Activated naive CD8-positive, alpha-beta T cell treated with anti-CD3 and anti-CD28 coated beads for 36 hours (primary cell): ENCODE measurements at regions not wholly inside any gene's neighbourhood (a gene's known extent, or its start where the extent isn't known, plus 50 kb on each side); places are given as distances from the start of the nearest gene placed in this dataset.

Experiments
- DNase-seq: peaks from one replicate; pipeline ENCODE4 v3.0.0; 2021
- H3K27ac Mint-ChIP-seq: one replicate; pipeline ENCODE4 v1.8.0; 2022; ENCODE audit warnings: mild to moderate bottlenecking, moderate library complexity, mixed read lengths
- H3K27me3 Mint-ChIP-seq: one replicate; pipeline ENCODE4 v1.8.0; 2022; ENCODE audit warnings: mild to moderate bottlenecking, mixed read lengths
- H3K36me3 Mint-ChIP-seq: one replicate; pipeline ENCODE4 v1.8.0; 2021; ENCODE audit warnings: mild to moderate bottlenecking, mixed read lengths
- H3K4me1 Mint-ChIP-seq: one replicate; pipeline ENCODE4 v1.8.0; 2021; ENCODE audit warnings: mixed read lengths
- H3K4me3 Mint-ChIP-seq: one replicate; pipeline ENCODE4 v1.8.0; 2022; ENCODE audit warnings: mild to moderate bottlenecking, moderate library complexity, mixed read lengths
- H3K9me3 Mint-ChIP-seq: one replicate; pipeline ENCODE4 v1.8.0; 2022; ENCODE audit warnings: mixed read lengths

DNA sequence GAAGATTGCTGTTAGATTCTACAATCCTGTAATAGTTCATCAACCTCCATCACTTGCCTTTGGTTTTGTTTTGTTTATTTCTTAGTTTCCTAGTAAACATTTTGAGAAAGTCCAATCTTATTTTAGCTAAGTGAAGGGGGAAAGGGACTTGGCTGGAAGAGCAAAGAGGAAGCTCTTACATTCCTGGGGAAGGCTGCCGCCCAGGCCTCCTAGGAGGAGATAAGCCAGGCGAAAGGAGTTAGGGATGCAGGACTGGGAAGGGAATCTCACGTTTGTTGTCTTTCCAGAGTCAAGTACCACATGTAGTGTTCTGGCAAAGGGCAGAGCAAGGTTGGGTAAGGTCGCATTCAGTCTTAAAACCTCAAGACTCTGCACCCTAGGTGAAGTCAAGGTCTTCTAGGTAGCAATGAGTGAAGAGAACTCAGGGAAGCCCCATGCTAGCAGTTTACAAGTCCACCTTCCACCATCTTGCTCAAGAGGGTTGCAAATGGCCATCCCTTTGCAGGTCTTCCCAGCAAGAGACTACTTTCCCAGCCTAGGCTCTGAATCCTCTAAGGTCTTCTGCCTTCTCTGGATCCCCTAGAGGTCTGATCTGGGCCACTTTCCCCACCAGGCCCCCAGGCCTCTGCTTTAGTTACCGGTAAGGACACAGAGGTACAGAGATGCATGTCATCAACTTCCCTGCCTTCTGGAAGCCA is 320.7 kb downstream of the CYP26B1 start:
- DNase-seq, result no peak
- no peak overlapping the region for H3K27ac Mint-ChIP-seq
- H3K36me3 Mint-ChIP-seq, result no peaks in the 10 kb centered on the region
- H3K4me1 Mint-ChIP-seq, result no peaks in the 10 kb centered on the region
- H3K4me3 Mint-ChIP-seq, result no peak overlapping the region
- peaks cover 2% of the 10 kb centered on the region for H3K9me3 Mint-ChIP-seq
- H3K27me3 Mint-ChIP-seq, result peaks cover 27% of the 10 kb centered on the region

DNA sequence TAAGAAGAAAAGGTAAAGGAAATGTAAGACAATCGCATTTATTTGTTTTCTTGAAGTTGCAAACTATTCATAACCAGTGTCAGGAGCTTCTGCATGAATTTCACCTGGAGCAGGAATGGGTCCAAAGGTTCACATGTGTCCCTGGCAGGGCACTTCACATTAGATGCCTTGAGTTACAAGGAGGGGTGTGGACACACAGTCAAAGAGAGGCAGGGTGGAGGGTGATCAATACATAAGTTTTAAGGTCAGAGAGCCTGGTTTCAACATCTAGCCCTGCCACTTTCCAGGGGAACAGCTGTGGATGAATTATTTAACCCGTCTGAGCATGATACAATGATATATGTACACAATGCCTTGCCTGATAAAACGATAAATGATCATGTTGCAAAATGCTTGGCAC is 321.4 kb downstream of the CYP26B1 start:
- DNase-seq, result no peak
- no peaks in the 10 kb centered on the region for H3K36me3 Mint-ChIP-seq
- no peak overlapping the region for H3K4me3 Mint-ChIP-seq
- H3K9me3 Mint-ChIP-seq, result peaks cover 2% of the 10 kb centered on the region
- H3K27ac Mint-ChIP-seq, result no peak overlapping the region
- H3K4me1 Mint-ChIP-seq, result no peaks in the 10 kb centered on the region
- peaks cover 29% of the 10 kb centered on the region for H3K27me3 Mint-ChIP-seq

DNA sequence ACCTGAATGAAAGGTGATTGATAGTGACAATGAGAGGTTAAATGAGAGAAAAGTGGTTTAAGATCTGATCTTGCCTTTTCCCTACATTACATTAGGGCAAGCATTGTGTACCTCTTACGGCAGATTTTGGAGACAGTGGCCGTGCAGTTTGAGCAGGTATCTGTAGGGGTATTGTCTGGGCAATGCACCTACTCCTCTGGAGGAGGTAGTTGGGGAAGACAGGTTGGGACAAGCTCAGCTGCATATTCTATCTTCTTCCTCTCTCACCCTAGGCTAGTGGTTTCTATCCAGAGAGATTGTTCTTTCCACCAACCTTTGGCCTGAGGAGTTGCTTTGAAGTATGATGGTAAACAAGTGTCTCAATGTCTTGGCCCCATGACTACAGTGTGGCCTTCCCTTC is 323.2 kb downstream of the CYP26B1 start:
- Mint-ChIP-seq H3K4me1 (no peaks in the 10 kb centered on the region), H3K36me3 (no peaks in the 10 kb centered on the region), H3K27ac (no peak overlapping the region)

DNA sequence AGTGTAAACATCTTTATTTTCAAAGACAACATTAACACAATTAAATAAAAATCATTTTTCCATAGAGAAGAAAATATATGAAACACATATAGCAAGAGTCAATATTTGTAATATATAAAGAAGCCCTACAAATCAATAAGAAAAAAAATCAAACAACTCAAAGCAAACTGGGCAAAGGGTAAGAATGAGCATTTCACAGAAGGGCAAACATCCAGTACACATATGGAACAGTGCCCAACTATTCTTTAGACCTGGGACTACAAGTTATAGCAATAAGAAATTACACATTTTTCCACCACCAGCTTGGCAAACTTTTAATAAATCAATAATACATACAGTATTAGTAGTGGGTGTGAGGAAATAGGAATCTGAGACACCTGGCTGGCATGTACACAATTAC is 324.1 kb downstream of the CYP26B1 start:
- Mint-ChIP-seq H3K36me3 (no peaks in the 10 kb centered on the region), H3K4me1 (no peaks in the 10 kb centered on the region), H3K27me3 (peaks cover 23% of the 10 kb centered on the region), H3K4me3 (no peak overlapping the region), H3K9me3 (peaks cover 2% of the 10 kb centered on the region), H3K27ac (no peak overlapping the region)
- no peak for DNase-seq

More for the DNA sequence above, 323.2 kb downstream of the CYP26B1 start:
- peaks cover 2% of the 10 kb centered on the region for H3K9me3 Mint-ChIP-seq
- H3K27me3 Mint-ChIP-seq, result peaks cover 23% of the 10 kb centered on the region
- DNase-seq, result no peak
- H3K4me3 Mint-ChIP-seq, result no peak overlapping the region

DNA sequence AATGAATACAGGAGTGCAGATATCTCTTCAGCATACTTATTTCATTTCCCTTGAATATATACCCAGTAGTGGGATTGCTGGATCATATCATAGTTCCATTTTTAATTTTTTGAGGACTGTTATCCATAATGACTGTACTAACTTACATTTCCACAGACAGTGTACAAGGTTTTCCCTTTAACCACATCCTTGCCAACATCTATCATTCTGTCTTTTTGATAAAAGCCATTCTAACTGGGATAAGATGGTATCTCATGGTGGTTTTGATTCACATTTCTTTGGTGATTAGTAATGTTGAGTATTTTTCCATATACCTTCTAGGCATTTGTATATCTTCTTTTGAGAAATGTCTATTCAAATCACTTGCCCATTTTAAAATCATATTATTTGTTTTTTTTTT is 325.2 kb downstream of the CYP26B1 start:
- peaks cover 2% of the 10 kb centered on the region for H3K9me3 Mint-ChIP-seq
- H3K4me3 Mint-ChIP-seq, result no peak overlapping the region
- peaks cover 23% of the 10 kb centered on the region for H3K27me3 Mint-ChIP-seq
- DNase-seq, result no peak
- no peaks in the 10 kb centered on the region for H3K36me3 Mint-ChIP-seq
- H3K4me1 Mint-ChIP-seq, result no peaks in the 10 kb centered on the region
- H3K27ac Mint-ChIP-seq, result no peak overlapping the region

DNA sequence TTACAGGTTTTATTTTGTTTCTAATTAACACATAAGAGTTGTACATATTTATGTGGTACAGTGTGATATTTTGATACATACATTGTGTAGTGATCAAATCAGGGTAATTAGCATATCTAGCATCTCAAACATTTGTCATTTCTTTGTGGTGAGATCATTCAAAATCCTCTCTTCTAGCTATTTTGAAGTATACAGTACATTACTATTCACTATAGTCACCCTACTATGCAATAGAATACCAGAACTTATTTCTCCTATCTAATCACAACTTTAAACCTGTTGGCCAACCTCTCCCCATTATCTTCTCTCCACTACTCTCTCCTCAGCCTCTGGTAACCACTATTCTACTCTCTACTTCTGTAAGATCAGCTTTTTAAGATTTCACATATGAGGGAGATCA is 325.8 kb downstream of the CYP26B1 start:
- H3K27ac Mint-ChIP-seq, result no peak overlapping the region

DNA sequence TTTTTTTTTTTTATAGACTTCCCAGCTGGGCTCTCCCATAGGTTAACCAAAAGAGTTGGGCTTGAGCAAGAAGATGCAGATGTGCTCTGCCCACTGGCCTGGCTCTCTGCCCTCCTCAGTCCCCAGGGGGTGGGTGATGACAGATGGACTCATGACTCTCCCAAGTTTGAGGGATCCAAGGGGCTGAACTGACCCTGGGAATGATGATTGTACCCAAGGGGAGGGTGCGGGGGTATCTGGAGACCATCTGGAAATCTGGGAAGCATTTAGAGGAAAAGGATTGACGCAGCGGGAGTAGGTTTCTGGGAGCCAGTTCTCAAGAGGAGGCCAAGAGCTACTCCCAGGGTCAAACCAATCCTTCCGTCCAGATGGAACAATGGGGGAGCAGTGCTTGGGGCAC is 330.8 kb downstream of the CYP26B1 start:
- Mint-ChIP-seq H3K4me3 (no peak overlapping the region), H3K4me1 (no peaks in the 10 kb centered on the region), H3K27me3 (peaks cover under 1% of the 10 kb centered on the region), H3K36me3 (no peaks in the 10 kb centered on the region), H3K9me3 (no peaks in the 10 kb centered on the region), H3K27ac (no peak overlapping the region)
- no peak for DNase-seq

More for the DNA sequence above, 325.8 kb downstream of the CYP26B1 start:
- H3K4me1 Mint-ChIP-seq, result no peaks in the 10 kb centered on the region
- peaks cover 2% of the 10 kb centered on the region for H3K9me3 Mint-ChIP-seq
- H3K4me3 Mint-ChIP-seq, result no peak overlapping the region
- DNase-seq, result no peak
- H3K27me3 Mint-ChIP-seq, result peaks cover 23% of the 10 kb centered on the region
- H3K36me3 Mint-ChIP-seq, result no peaks in the 10 kb centered on the region

DNA sequence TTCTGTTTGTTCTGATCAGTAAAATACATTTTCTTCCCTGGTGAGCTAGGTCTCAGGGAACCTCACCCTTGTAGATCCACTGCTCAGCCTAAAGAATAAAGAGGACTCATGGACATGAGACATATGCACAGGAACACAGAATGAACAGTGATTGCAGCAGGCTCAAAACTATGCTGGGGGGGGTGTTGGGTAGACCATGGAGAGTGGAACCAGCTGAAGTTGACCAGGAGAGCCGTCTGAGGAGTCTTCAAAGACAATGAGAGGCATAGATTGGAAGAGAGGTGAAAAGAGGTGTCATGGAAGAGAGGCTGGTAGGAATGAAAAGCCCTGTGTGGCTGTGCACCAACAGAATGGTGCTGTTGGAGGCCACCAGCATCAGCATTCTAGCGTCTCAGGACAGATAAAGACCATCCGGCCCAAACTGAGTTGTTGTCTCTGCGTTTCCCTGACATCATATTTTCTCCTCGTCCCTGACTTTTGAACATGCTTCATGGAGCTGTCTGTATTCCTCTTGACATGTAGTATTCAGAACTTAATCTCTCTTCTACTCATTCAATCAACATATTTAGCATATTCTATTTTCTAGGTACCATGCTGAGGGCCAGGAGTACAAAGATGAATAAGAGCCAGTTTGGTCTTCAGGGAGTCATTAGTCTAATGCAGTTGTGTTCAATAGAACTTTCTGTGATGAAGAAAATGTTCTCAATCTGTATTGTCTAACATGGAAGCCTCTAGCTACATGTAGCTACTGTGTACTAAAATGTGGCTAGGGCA is 331.8 kb downstream of the CYP26B1 start:
- no peak overlapping the region for H3K4me3 Mint-ChIP-seq
- no peaks in the 10 kb centered on the region for H3K36me3 Mint-ChIP-seq
- H3K4me1 Mint-ChIP-seq, result no peaks in the 10 kb centered on the region
- no peaks in the 10 kb centered on the region for H3K27me3 Mint-ChIP-seq
- H3K27ac Mint-ChIP-seq, result no peak overlapping the region
- no peaks in the 10 kb centered on the region for H3K9me3 Mint-ChIP-seq
- DNase-seq, result no peak

DNA sequence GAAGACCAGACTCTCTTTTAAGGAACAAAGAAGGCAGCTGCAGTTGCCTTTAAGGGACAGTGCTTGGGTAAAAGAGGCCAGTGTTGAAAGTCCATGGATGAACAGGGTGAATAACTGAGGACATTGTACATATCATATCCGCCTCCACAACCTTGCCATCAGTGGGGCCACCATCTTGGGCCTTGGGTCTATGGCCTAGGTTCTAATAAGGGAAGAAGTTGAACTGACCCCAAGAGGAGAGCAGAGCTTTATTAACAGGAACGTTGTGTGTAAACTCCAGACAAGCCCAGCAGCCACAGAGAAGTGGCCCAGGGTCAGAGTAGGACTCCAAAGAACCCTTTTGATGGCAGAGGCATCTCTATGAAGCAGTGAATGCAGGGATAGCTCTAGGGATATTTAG is 332.8 kb downstream of the CYP26B1 start:
- DNase-seq, result no peak
- Mint-ChIP-seq H3K27ac (no peak overlapping the region), H3K27me3 (no peaks in the 10 kb centered on the region), H3K4me1 (no peaks in the 10 kb centered on the region), H3K4me3 (no peak overlapping the region), H3K36me3 (no peaks in the 10 kb centered on the region), H3K9me3 (no peaks in the 10 kb centered on the region)

DNA sequence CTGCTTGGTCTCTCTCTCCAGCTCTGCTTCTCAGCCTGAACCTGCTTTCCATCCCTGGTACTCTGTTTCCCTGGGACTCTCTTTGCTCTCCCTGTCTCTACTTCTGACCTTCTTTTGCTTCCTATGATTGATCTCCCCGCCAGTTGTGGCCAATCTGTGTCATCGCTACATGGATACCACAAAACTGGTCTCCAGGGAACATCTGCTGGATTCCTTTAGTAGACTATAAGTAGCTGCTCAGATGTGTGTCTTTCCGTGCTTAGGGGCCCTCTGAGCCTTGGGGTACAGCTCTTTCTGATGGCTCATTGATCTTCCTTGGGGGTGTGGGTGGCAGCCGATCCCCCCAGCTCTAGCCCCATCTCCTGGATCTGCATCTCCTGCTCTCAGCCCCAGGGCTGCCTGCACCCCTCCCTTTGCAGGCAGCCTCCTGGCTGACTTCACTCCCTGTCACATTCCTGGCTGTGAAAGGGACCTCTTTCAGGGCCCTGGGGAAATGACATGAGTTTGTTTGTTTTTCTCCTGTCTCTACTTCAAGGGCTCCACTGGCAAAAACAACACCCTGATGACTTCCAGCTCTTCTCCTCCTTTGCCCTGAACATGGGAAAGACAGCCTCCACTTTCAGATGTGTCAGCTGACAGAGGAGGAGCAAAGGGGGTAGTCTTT is 333.7 kb downstream of the CYP26B1 start:
- H3K9me3 Mint-ChIP-seq, result no peaks in the 10 kb centered on the region
- no peak overlapping the region for H3K4me3 Mint-ChIP-seq
- H3K4me1 Mint-ChIP-seq, result no peaks in the 10 kb centered on the region
- H3K27me3 Mint-ChIP-seq, result no peaks in the 10 kb centered on the region
- DNase-seq, result no peak
- H3K27ac Mint-ChIP-seq, result no peak overlapping the region
- no peaks in the 10 kb centered on the region for H3K36me3 Mint-ChIP-seq

DNA sequence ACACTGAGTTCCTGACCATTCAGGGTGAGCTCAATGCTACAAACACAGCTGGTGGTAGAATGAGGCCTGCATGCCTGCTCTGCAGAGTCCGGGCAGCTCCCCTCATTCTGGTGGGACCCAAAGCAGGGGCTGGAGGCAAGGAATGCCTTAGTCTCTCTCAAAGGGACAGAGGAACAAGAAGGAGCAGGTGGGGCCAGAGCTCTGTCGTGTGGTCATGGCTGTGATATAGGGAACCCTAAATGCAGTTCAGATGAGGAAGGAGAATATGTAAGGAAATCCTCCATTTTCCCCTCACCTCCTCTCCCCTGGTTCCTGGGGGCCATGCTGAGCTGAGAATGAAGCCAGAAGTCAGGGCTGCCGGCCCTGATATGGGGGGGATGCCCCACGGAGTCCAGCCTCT is 334.3 kb downstream of the CYP26B1 start:
- no peaks in the 10 kb centered on the region for H3K9me3 Mint-ChIP-seq
- H3K27me3 Mint-ChIP-seq, result no peaks in the 10 kb centered on the region
- no peak for DNase-seq
- H3K4me1 Mint-ChIP-seq, result no peaks in the 10 kb centered on the region
- H3K27ac Mint-ChIP-seq, result no peak overlapping the region
- no peak overlapping the region for H3K4me3 Mint-ChIP-seq
- H3K36me3 Mint-ChIP-seq, result no peaks in the 10 kb centered on the region

DNA sequence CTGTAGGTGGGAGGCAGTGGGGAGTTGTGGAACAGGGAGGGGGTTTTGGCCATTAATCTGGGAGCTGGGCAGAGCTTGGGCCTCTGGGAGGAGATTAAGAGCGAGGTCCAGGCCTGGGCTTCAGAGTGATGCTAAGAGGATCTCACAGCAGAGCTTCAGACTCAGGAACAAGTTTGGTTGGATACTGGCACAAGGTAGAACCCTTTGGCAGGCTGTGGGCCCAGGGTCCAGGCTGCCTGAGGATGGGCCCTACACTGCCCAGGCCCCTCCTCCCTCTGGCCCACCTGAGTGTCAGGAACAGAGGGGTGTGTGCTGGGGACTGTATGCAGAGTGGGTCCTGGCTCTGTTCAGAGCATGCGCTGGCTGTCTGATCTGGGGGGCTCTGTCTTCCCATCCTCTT is 334.9 kb downstream of the CYP26B1 start:
- H3K4me3 Mint-ChIP-seq, result no peak overlapping the region
- no peaks in the 10 kb centered on the region for H3K9me3 Mint-ChIP-seq

DNA sequence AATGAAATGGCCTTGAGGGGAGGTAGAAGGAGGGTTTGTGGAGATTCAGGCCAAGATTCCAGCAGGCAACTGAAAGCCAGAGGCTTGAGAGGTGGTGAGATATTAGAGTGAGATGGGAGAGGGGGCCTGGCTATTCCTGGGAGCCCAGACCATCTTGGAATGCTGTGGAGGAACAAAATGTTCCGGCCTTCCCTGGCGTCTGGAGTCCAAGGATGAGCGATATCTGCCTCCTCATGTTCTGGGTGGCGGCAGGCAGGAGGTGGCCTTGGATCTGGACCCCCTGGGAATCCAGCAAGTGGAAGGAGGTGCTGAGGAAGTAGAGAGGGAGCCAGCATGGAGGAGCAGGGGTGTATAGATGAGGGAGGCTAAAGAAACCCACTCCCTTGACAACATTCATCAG is 335.9 kb downstream of the CYP26B1 start:
- DNase-seq, result no peak
- no peaks in the 10 kb centered on the region for H3K4me1 Mint-ChIP-seq
- no peaks in the 10 kb centered on the region for H3K9me3 Mint-ChIP-seq
- H3K27ac Mint-ChIP-seq, result no peak overlapping the region
- no peak overlapping the region for H3K4me3 Mint-ChIP-seq
- no peaks in the 10 kb centered on the region for H3K36me3 Mint-ChIP-seq
- no peaks in the 10 kb centered on the region for H3K27me3 Mint-ChIP-seq

More for the DNA sequence above, 334.9 kb downstream of the CYP26B1 start:
- Mint-ChIP-seq H3K27ac (no peak overlapping the region), H3K36me3 (no peaks in the 10 kb centered on the region), H3K4me1 (no peaks in the 10 kb centered on the region), H3K27me3 (no peaks in the 10 kb centered on the region)
- DNase-seq, result no peak

DNA sequence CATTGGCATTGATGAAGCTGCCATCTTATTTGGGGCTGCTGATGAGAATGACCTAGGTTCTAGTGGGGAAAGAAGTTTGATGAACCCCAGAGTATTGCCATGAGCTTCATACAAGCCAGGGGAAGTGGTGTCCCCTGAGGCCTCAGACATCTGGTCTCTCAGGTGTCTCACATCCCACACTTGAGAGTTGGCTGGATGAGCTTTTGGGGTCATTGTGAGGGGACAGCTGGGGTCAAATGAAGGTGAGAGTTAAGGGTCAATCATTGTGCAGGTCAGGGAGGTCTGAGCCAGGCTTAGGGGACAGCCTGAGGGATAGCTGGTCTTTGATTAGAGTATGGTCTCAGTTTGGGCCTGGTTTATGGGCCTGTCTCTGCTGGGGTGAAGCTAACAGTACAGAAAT is 336.5 kb downstream of the CYP26B1 start:
- Mint-ChIP-seq H3K9me3 (no peaks in the 10 kb centered on the region), H3K36me3 (no peaks in the 10 kb centered on the region), H3K4me1 (no peaks in the 10 kb centered on the region), H3K27me3 (no peaks in the 10 kb centered on the region), H3K4me3 (no peak overlapping the region), H3K27ac (no peak overlapping the region)
- no peak for DNase-seq

DNA sequence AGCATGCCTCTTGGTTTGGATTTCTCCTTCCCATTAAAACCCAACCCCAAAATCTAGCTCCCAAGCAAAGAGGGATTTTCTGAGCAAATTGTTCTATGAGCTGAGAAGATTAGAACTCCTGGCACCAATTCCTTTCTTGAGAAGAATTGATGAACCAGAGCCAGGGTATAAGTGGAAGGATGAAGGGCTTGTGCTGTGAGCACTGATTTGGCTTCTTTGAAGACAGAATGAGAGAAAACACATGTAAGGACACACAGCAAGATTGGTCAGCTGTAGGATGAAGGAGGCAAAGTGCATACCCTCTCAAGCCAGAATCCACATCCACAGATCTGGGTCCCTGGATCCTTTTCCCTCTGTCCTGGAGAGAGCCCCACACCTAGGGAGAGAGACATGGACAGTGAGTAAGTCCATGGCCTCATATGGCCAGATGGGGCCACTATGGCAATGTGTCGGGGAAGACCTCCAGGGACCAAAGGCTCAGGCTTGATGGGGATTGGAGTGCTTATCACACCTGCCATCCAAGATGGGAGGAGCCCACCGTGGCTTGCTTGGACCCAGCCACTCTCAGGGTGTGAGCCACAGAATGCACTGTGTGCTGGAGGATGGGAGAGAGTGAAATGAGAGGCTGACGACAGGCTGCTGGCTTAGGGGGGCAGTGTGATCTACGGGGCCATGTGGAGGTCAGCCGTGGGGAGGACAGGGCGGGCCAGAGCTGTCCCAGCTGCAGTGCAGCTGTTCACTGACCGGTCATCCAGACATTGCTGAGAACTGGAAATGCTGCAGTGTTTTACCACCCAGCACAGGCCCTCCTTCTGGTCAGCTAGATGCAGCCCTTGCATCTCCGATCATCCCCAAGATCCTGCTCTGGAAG is 339.8 kb downstream of the CYP26B1 start:
- H3K4me1 Mint-ChIP-seq, result no peaks in the 10 kb centered on the region
- no peak overlapping the region for H3K27ac Mint-ChIP-seq
- H3K36me3 Mint-ChIP-seq, result no peaks in the 10 kb centered on the region
- H3K9me3 Mint-ChIP-seq, result no peaks in the 10 kb centered on the region
- no peak for DNase-seq
- H3K27me3 Mint-ChIP-seq, result no peaks in the 10 kb centered on the region
- H3K4me3 Mint-ChIP-seq, result no peak overlapping the region
